A549 (cell line): ENCODE measurements at regions not wholly inside any gene's neighbourhood (a gene's known extent, or its start where the extent isn't known, plus 50 kb on each side); places are given as distances from the start of the nearest gene placed in this dataset.

Experiments
- ATAC-seq, 2 experiments: fragments of 200-7000 bp in 1 of 2; fragments of >200 bp in 1 of 2; cut with Nextera tagmentation in 1 of 2; cut with Tn5 transposase in 1 of 2; 3 replicates each; pipeline versions ENCODE4 v1.8.0 to v1.9.1; 2018 to 2020; ENCODE audit warnings: mild to moderate bottlenecking in 1 of 2, moderate library complexity in 1 of 2
- CTCF ChIA-PET: fragments of 300-600 bp; sonication (Branson Sonifier 250); formaldehyde crosslinking; extraction: SDS; loops from one replicate; lab custom pipeline; 2021; ENCODE audit warnings: antibody characterized with exemption, inconsistent platforms; lab: Yijun Ruan, JAX
- POLR2A ChIA-PET: fragments of 350-600 bp; formaldehyde crosslinking; extraction: SDS; loops from one replicate; lab custom pipeline; 2021; ENCODE audit warnings: antibody characterized with exemption, inconsistent platforms; lab: Yijun Ruan, JAX
- DNase-seq, 2 experiments: peaks; one replicate each; pipeline versions ENCODE4 v3.0.0 to v3.0.0-alpha.2; 2011 to 2016; ENCODE audit warnings: low read depth in 1 of 2, low spot score in 1 of 2
- FAIRE-seq: peaks from 2 replicates; lab custom pipeline; 2011; peaks lifted over from hg19 to GRCh38; lab: Jason Lieb, UNC
- H3K27ac ChIP-seq, 2 experiments: fragments of >200 bp; sonication (Bioruptor Twin); formaldehyde crosslinking; 3 replicates each; pipeline ENCODE4 v1.5.1; 2016 to 2017
- H3K4me1 ChIP-seq: fragments of >200 bp; sonication (Bioruptor Twin); formaldehyde crosslinking; 3 replicates; pipeline ENCODE4 v1.6.1; 2016
- H3K4me2 ChIP-seq: fragments of >200 bp; sonication (Bioruptor Twin); formaldehyde crosslinking; 3 replicates; pipeline ENCODE4 v1.6.1; 2016
- H3K4me3 ChIP-seq: fragments of >200 bp; sonication (Bioruptor Twin); formaldehyde crosslinking; 3 replicates; pipeline ENCODE4 v1.5.1; 2016
- H3K9me3 ChIP-seq: fragments of >200 bp; sonication (Bioruptor Twin); formaldehyde crosslinking; 3 replicates; pipeline ENCODE4 v1.6.1; 2016
- CBX2 ChIP-seq: fragments of 200-600 bp; sonication (generic); IDR thresholded peaks from 2 replicates; pipeline ENCODE4 v1.6.1; 2016; ENCODE audit warnings: low read depth, mild to moderate bottlenecking, borderline replicate concordance
- CTCF ChIP-seq: fragments of >200 bp; sonication (Bioruptor Twin); formaldehyde crosslinking; IDR thresholded peaks from 3 replicates; pipeline ENCODE4 v1.5.1; 2016
- HES2 ChIP-seq: fragments of >200 bp; sonication (Bioruptor Twin); formaldehyde crosslinking; IDR thresholded peaks from 2 replicates; pipeline ENCODE4 v1.6.1; 2016
- HOXB5 ChIP-seq: fragments of 250-450 bp; sonication (Bioruptor Pico); IDR thresholded peaks from 2 replicates; pipeline ENCODE4 v1.5.0; 2020; ENCODE audit warnings: mild to moderate bottlenecking, moderate library complexity
- JUNB ChIP-seq: fragments of >200 bp; sonication (Bioruptor Twin); formaldehyde crosslinking; IDR thresholded peaks from 2 replicates; pipeline ENCODE4 v1.6.1; 2016
- KDM1A ChIP-seq: fragments of 200-600 bp; sonication (generic); IDR thresholded peaks from 2 replicates; pipeline ENCODE4 v1.6.1; 2016; ENCODE audit warnings: low read depth, mild to moderate bottlenecking
- MAFK ChIP-seq: fragments of 450-650 bp; IDR thresholded peaks from 2 replicates; pipeline ENCODE4 v1.6.1; 2014; ENCODE audit not compliant: partially characterized antibody
- PBX3 ChIP-seq: IDR thresholded peaks from 2 replicates; pipeline ENCODE4 v1.6.1; 2012
- POLR2A ChIP-seq: IDR thresholded peaks from 2 replicates; pipeline ENCODE4 v1.6.1; 2012; ENCODE audit warnings: mild to moderate bottlenecking, low read length
- POLR2AphosphoS2 ChIP-seq: conservative IDR thresholded peaks from 2 replicates; pipeline ENCODE4 v1.6.1; 2012; ENCODE audit warnings: low read length, improper control_type of control experiment, inconsistent platforms
- RAD21 ChIP-seq, 2 experiments: fragments of >200 bp in 1 of 2; sonication (Bioruptor Twin) in 1 of 2; formaldehyde crosslinking in 1 of 2; IDR thresholded peaks in 1 of 2; conservative IDR thresholded peaks in 1 of 2; 2 replicates in 1 of 2; 3 replicates in 1 of 2; pipeline ENCODE4 v1.6.1; 2012 to 2018; ENCODE audit warnings: inconsistent platforms in 1 of 2
- REST ChIP-seq: fragments of 200-600 bp; sonication (generic); IDR thresholded peaks from 2 replicates; pipeline ENCODE4 v1.6.1; 2016; ENCODE audit warnings: antibody characterized with exemption, mild to moderate bottlenecking, moderate library complexity
- RFX5 ChIP-seq: fragments of 450-650 bp; IDR thresholded peaks from 2 replicates; pipeline ENCODE4 v1.7.1; 2014; ENCODE audit warnings: antibody characterized with exemption, mild to moderate bottlenecking, moderate library complexity
- RNF2 ChIP-seq: fragments of 200-600 bp; sonication (generic); IDR thresholded peaks from 2 replicates; pipeline ENCODE4 v1.6.1; 2016; ENCODE audit warnings: low read depth, mild to moderate bottlenecking, antibody characterized with exemption, moderate library complexity, borderline replicate concordance
- SMC3 ChIP-seq: fragments of >200 bp; sonication (Bioruptor Twin); formaldehyde crosslinking; IDR thresholded peaks from 3 replicates; pipeline ENCODE4 v1.6.1; 2018; ENCODE audit warnings: inconsistent platforms
- TP53 ChIP-seq: fragments of 250-450 bp; sonication (Bioruptor Pico); IDR thresholded peaks from 2 replicates; pipeline ENCODE4 v1.5.0; 2021; ENCODE audit warnings: mild to moderate bottlenecking, moderate library complexity
- ZC3H11A ChIP-seq: fragments of 450-650 bp; IDR thresholded peaks from 2 replicates; pipeline ENCODE4 v1.6.1; 2014; ENCODE audit warnings: antibody characterized with exemption, mild to moderate bottlenecking
- ZFP36 ChIP-seq: fragments of 450-650 bp; IDR thresholded peaks from 2 replicates; pipeline ENCODE4 v1.6.1; 2014; ENCODE audit warnings: borderline replicate concordance; ENCODE audit not compliant: partially characterized antibody
- WGBS: methylation state at CpG from one replicate; pipeline ENCODE4 v1.1.6; 2017; ENCODE audit errors: missing lambda C conversion rate; 5-methylcytosine and 5-hydroxymethylcytosine counted together
- TF ChIP-seq, protein P1 (sequence below): fragments of >200 bp; sonication (Bioruptor Twin); formaldehyde crosslinking; IDR thresholded peaks from 3 replicates; pipeline ENCODE4 v1.6.1; 2016
- TF ChIP-seq, protein P2 (sequence below): IDR thresholded peaks from 2 replicates; pipeline ENCODE4 v1.6.1; 2012; ENCODE audit warnings: low read depth, borderline replicate concordance
- TF ChIP-seq, protein P3 (sequence below): IDR thresholded peaks from 2 replicates; pipeline ENCODE4 v1.6.1; 2012
- TF ChIP-seq, protein P4 (sequence below): fragments of 250-450 bp; sonication (Bioruptor Pico); IDR thresholded peaks from 2 replicates; pipeline ENCODE4 v1.5.0; 2020; ENCODE audit warnings: low read depth, mild to moderate bottlenecking, moderate library complexity

- H3K4me2 ChIP-seq = no peak overlapping the region
- no peaks in the 10 kb centered on the region for H3K4me1 ChIP-seq
- WGBS = 74% methylated on average over 6 of the region's 6 CpGs
- H3K27ac ChIP-seq = peak overlapping the region in 1 of 2 experiments; percentile 60; a peak in 1 of 6 replicates
- DNase-seq = no peak
- ChIA-PET CTCF (interaction anchor here (0.7 to 1.8 kb wide), 4 partner anchors 10 to 192 kb away, joined by 3 to 4 read pairs (median 3); no protein-coding TSS in a partner anchor), POLR2A (no interaction called here)
- no peaks in the 10 kb centered on the region for H3K9me3 ChIP-seq
- no peak for ATAC-seq
- TF ChIP-seq HOXB5 (CRISPR knock-in tag) = no peak
- no peak for TF ChIP-seq MAFK
- TF ChIP-seq CBX2 = no peak
- no peak for TF ChIP-seq RFX5
- TF ChIP-seq KDM1A = no peak
- no peak for TF ChIP-seq RAD21 (conservative IDR thresholded peaks at IDR 0.05 in 1 of 2, IDR thresholded peaks at IDR 0.05 in 1 of 2)
- no peak for TF ChIP-seq PBX3
- TF ChIP-seq, protein P1, sequence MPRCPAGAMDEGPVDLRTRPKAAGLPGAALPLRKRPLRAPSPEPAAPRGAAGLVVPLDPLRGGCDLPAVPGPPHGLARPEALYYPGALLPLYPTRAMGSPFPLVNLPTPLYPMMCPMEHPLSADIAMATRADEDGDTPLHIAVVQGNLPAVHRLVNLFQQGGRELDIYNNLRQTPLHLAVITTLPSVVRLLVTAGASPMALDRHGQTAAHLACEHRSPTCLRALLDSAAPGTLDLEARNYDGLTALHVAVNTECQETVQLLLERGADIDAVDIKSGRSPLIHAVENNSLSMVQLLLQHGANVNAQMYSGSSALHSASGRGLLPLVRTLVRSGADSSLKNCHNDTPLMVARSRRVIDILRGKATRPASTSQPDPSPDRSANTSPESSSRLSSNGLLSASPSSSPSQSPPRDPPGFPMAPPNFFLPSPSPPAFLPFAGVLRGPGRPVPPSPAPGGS = no peak
- no peak for TF ChIP-seq HES2
- TF ChIP-seq SMC3 = no peak
- no peak for TF ChIP-seq ZC3H11A
- no peak for TF ChIP-seq JUNB
- TF ChIP-seq REST = no peak
- TF ChIP-seq, all 56 proteins: peak for 0
- FAIRE-seq = no peak
- H3K4me3 ChIP-seq = no peak overlapping the region
These were observed 121.1 kb downstream of the C5orf15 start for GRCh38 chr5:133847301-133847700.

- CTCF ChIA-PET = interaction anchor here (0.7 to 1.8 kb wide), 5 partner anchors 9 to 193 kb away, joined by 3 to 5 read pairs (median 3); no protein-coding TSS in a partner anchor
These were observed 121.8 kb downstream of the C5orf15 start for GRCh38 chr5:133846478-133847226.

More at GRCh38 chr5:133846478-133847226, 121.8 kb downstream of the C5orf15 start:
- H3K9me3 ChIP-seq = no peaks in the 10 kb centered on the region
- no peak for DNase-seq
- no peak overlapping the region for H3K4me2 ChIP-seq
- H3K4me1 ChIP-seq = no peaks in the 10 kb centered on the region
- WGBS = 70% methylated on average over 8 of the region's 8 CpGs
- no peak overlapping the region for H3K27ac ChIP-seq
- FAIRE-seq = no peak
- no peak overlapping the region for H3K4me3 ChIP-seq
- POLR2A ChIA-PET = no interaction called here
- TF ChIP-seq, protein P2, sequence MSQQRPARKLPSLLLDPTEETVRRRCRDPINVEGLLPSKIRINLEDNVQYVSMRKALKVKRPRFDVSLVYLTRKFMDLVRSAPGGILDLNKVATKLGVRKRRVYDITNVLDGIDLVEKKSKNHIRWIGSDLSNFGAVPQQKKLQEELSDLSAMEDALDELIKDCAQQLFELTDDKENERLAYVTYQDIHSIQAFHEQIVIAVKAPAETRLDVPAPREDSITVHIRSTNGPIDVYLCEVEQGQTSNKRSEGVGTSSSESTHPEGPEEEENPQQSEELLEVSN = no peak
- TF ChIP-seq RNF2 (no peak), CTCF (no peak), TP53 (CRISPR knock-in tag) (no peak), CBX2 (no peak), POLR2AphosphoS2 (no peak), ZFP36 (no peak), POLR2A (no peak)
- TF ChIP-seq, protein P3, sequence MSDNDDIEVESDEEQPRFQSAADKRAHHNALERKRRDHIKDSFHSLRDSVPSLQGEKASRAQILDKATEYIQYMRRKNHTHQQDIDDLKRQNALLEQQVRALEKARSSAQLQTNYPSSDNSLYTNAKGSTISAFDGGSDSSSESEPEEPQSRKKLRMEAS = no peak
- TF ChIP-seq, protein P4, sequence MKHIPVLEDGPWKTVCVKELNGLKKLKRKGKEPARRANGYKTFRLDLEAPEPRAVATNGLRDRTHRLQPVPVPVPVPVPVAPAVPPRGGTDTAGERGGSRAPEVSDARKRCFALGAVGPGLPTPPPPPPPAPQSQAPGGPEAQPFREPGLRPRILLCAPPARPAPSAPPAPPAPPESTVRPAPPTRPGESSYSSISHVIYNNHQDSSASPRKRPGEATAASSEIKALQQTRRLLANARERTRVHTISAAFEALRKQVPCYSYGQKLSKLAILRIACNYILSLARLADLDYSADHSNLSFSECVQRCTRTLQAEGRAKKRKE (CRISPR knock-in tag) = no peak
- no peak for ATAC-seq
